Lung (tissue), 11 donors: ENCODE measurements at regions not wholly inside any gene's neighbourhood (a gene's known extent, or its start where the extent isn't known, plus 50 kb on each side); places are given as distances from the start of the nearest gene placed in this dataset.

Experiments used
- ATAC-seq: fragments of 200-7000 bp; cut with Tn5 transposase; one replicate; pipeline ENCODE4 v1.9.1; 2020; ENCODE audit warnings: moderate number of reproducible peaks; ENCODE audit not compliant: insufficient read depth, low FRiP score
- DNase-seq, 3 donors: peaks; one replicate each; pipeline ENCODE4 v3.0.0-alpha.2; 2013 to 2017
- H3K27ac ChIP-seq, 2 donors: one replicate each; pipeline ENCODE4 v1.5.1; 2013; ENCODE audit warnings: mild to moderate bottlenecking in 2 of 2, moderate library complexity in 2 of 2, control low read depth in 1 of 2, inconsistent platforms in 1 of 2, low read depth in 1 of 2, low read length in 1 of 2
- H3K27me3 ChIP-seq, 3 donors: one replicate each; pipeline ENCODE4 v1.5.1; 2013; ENCODE audit warnings: low read length in 2 of 3; ENCODE audit not compliant: control insufficient read depth in 3 of 3, insufficient read depth in 3 of 3
- H3K36me3 ChIP-seq, 4 donors: one replicate each; pipeline ENCODE4 v1.5.1; 2013; ENCODE audit warnings: low read length in 4 of 4, mild to moderate bottlenecking in 1 of 4, moderate library complexity in 1 of 4; ENCODE audit not compliant: control insufficient read depth in 4 of 4, insufficient read depth in 4 of 4
- H3K4me1 ChIP-seq, 5 donors: one replicate each; pipeline ENCODE4 v1.5.1; 2013; ENCODE audit warnings: low read length in 5 of 5, mild to moderate bottlenecking in 2 of 5, moderate library complexity in 1 of 5; ENCODE audit not compliant: control insufficient read depth in 5 of 5, insufficient read depth in 5 of 5
- H3K4me3 ChIP-seq: one replicate; pipeline ENCODE4 v1.5.1; 2013; ENCODE audit warnings: mild to moderate bottlenecking, control low read depth, moderate library complexity
- H3K9ac ChIP-seq, 2 donors: one replicate each; pipeline ENCODE4 v1.5.1; 2013; ENCODE audit warnings: low read length in 2 of 2, control low read depth in 1 of 2; ENCODE audit not compliant: insufficient read depth in 1 of 2
- H3K9me3 ChIP-seq, 4 donors: one replicate each; pipeline ENCODE4 v1.5.1; 2013; ENCODE audit warnings: low read length in 3 of 4, mild to moderate bottlenecking in 1 of 4, moderate library complexity in 1 of 4; ENCODE audit not compliant: control insufficient read depth in 4 of 4, insufficient read depth in 3 of 4
- CTCF ChIP-seq: IDR thresholded peaks from 2 replicates; pipeline ENCODE4 v1.5.1; 2012; ENCODE audit warnings: mild to moderate bottlenecking; ENCODE audit errors: control extremely low read depth, extremely low read depth
- WGBS, 2 donors: extraction: QIAGEN DNeasy Blood & Tissue Kit; methylation state at CpG; one replicate each; pipeline ENCODE4 v1.1.7; 2013; 5-methylcytosine and 5-hydroxymethylcytosine counted together
- donor health status: control.
- donor health status: control.
- donor health status: Bipolar disorder and iron deficiency.
- donor health status: healthy.
- donor health status: DM: yes; HTN: yes; CAD: no.

GRCh38 chr7:25541094-25541821 is 313.0 kb upstream of the NPVF start:
- TF ChIP-seq CTCF: no peak
- DNase-seq: no peak
- Histone ChIP-seq H3K9ac (no peak overlapping the region), H3K9me3 (no peaks in the 10 kb centered on the region), H3K36me3 (no peaks in the 10 kb centered on the region), H3K4me3 (no peak overlapping the region), H3K4me1 (peaks cover 0 to 20% (median 2%) of the 10 kb centered on the region in 5 donors), H3K27me3 (no peaks in the 10 kb centered on the region), H3K27ac (no peak overlapping the region)
- WGBS, 2 donors: 81 to 89% methylated on average over 6 of the region's 6 CpGs
- ATAC-seq: no peak

- no peak overlapping the region for H3K27ac ChIP-seq
- no peak for DNase-seq
These were observed 313.6 kb upstream of the NPVF start for GRCh38 chr7:25541877-25542276.

GRCh38 chr7:25543210-25543609 is 314.9 kb upstream of the NPVF start:
- whole genome bisulfite sequencing, 2 donors: 89 to 93% methylated on average over 7 of the region's 7 CpGs
- ATAC-seq: no peak
- no peaks in the 10 kb centered on the region for H3K36me3 ChIP-seq
- H3K9me3 ChIP-seq: no peaks in the 10 kb centered on the region
- DNase-seq: no peak
- H3K4me1 ChIP-seq: peaks cover 0 to 11% (median 4%) of the 10 kb centered on the region in 5 donors
- no peak overlapping the region for H3K9ac ChIP-seq
- TF ChIP-seq CTCF: no peak
- H3K27ac ChIP-seq: no peak overlapping the region
- H3K4me3 ChIP-seq: no peak overlapping the region
- no peaks in the 10 kb centered on the region for H3K27me3 ChIP-seq

More at GRCh38 chr7:25541877-25542276, 313.6 kb upstream of the NPVF start:
- no peak for TF ChIP-seq CTCF
- H3K36me3 ChIP-seq: no peaks in the 10 kb centered on the region
- no peak overlapping the region for H3K4me3 ChIP-seq
- no peaks in the 10 kb centered on the region for H3K9me3 ChIP-seq
- WGBS, 2 donors: 77 to 88% methylated on average over 3 of the region's 3 CpGs
- ATAC-seq: no peak
- no peak overlapping the region for H3K9ac ChIP-seq
- no peaks in the 10 kb centered on the region for H3K27me3 ChIP-seq
- H3K4me1 ChIP-seq: peaks cover 0 to 14% (median 2%) of the 10 kb centered on the region in 5 donors
